GM18517 (cell line): ENCODE measurements at regions not wholly inside any gene's neighbourhood (a gene's known extent, or its start where the extent isn't known, plus 50 kb on each side); places are given as distances from the start of the nearest gene placed in this dataset.
"Not testable (repeated sequence)": the region's sequence is repeated elsewhere in the genome, so short reads cannot be mapped to it uniquely, and the experiment has no call there.

Source experiments
- ATAC-seq: cut with Tn5 transposase; IDR thresholded peaks from one replicate; pipeline ENCODE4 v1.9.1; 2021; ENCODE audit warnings: mild to moderate bottlenecking, moderate library complexity; ENCODE audit not compliant: unreplicated experiment

DNA sequence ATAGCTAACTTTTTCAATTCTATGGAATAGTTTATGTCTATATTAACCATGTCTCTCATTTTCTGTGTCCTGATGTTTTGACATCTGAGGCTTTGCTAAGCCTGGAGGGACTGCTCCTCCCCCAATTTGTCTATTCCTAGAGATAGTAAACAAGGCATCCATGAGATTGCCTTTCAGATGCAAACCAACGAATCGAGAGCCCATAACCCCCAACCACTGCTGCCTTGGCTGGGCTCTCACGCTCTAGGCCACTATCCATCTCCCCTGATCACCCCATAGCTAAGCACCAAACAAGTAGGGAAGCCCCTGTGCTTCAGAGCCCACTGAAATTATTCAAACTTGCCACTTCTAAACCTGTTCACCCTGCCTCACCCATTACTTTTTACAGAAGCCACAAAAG, 437.7 kb downstream of the SETD4 start:
- no peak for ATAC-seq

DNA sequence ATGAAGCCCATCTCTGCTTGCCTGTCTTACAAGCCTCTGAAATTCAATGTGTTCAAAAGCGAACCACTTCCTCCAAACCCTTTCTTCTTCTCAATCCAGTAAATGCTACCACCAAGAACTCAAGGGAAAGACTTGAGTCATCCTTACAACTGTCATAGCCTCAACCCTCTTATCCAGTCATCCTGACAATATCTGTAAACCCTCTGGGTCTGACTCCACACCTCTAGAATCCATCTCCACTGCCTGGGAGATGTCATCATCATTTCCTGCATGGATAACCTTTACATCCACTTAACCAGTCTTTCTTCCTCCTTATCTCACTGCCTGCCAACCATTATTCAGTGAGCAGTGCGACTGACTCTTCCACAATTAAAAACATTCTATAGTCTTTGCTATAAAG, 441.1 kb downstream of the SETD4 start:
- ATAC-seq, result no peak

- no peak for ATAC-seq
These were observed 442.8 kb downstream of the SETD4 start for GRCh38 chr21:35617491-35617890.

- no peak for ATAC-seq
These were observed 444.2 kb downstream of the SETD4 start for GRCh38 chr21:35616090-35616489.

GRCh38 chr21:35615325-35615724, 445.0 kb downstream of the SETD4 start:
- ATAC-seq, result no peak

DNA sequence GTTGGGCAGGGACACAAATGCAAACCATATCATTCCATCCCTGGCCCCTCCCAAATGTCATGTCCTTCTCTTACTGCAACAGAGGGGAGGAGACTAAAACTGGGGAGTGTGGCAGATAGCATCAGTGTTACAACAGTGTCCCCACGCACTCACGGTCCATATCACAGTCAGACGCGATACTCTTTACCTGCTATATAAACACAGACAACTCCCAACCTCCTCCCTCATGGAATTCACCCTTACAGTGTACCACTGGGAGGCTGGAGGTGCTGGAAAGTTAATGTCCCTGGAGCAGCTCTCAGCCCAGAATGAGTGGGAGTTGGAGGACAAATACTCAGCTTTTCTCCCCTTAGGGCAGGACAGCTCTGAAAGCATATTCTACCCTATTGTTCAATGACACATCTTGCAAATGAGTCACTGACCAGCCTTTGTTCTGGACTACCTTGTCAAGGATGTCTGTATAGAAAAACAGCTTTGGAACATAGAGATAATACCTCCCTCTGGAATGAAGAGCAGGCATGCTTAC, 445.9 kb downstream of the SETD4 start:
- ATAC-seq, result no peak

DNA sequence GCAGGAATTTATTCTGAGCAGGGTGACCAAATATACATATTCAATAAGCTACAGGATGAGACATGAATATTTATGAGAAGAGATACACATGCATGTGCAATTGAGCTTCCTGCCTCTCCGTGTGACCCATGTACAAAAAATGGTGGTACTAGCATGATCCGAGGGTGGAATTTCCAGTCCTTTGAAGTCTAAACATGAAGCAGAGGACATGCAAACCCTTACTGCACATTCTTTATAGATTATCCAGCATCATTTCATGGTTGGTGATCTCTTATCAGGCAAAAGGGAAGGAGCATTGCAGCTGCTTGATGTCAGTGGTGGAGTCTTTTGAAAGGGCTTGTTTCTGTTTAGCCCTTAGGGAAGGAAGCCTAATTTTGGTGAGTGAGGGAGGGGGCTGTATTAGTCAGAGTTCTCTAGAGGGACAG, 448.6 kb downstream of the SETD4 start:
- ATAC-seq, result no peak

GRCh38 chr21:35609263-35609662, 451.1 kb downstream of the SETD4 start:
- no peak for ATAC-seq

DNA sequence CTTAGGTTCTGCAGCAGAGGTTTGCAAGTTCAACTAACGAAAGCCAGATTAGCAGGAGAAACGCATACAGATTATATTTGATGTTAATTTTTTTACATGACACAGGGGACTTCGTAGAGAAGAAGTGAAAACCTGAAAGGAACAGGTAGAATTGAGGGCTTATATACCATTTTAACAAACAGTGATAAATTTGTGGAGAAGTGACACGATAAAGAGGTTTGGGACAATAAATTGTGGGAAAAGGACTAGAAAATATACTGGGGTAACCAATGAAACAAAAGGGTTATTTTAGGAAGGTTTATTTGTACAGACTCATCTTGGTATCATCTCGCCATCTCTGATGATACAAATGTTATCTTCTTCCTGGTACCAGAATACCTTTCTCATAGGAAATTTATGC, 452.9 kb downstream of the SETD4 start:
- ATAC-seq, result no peak

DNA sequence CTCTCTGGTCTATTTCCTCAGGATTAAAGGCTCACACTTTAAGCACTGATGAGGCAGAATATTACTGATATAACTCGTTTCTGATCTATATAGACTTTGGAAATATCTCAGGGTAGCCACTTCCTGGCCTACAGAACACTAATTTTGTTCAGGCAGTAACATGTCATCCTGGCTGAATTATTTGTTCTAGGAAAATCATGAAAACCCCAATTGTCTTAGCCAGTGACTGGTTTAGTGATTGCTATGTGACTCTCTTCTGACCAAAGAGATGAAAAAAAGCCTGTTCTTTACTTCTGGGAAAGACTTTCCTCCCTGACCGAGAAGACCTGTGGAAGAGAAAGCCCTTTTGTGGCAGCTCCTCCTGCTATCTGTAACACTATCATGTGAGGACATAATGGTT, 453.7 kb downstream of the SETD4 start:
- ATAC-seq, result no peak

DNA sequence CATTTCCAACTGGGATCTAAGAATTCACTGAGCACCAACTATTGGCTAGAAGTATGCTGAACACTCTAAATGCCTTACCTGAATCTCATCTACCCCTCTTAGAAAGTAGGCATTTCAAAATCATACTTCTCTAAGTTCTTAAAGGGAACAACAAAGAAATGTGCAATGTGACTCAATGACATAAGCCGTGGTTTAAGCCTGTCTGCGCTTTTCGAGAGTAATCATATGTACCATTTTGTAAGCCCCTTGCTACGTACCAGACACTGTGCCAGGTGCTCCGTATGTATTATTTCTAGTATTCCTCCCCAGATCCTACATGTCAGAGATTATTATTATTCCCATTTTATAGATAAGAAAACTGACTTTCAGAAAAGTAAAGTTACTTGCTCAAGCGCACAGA, 454.2 kb downstream of the SETD4 start:
- ATAC-seq, result no peak

GRCh38 chr21:35603494-35603893, 456.8 kb downstream of the SETD4 start:
- ATAC-seq, result no peak

DNA sequence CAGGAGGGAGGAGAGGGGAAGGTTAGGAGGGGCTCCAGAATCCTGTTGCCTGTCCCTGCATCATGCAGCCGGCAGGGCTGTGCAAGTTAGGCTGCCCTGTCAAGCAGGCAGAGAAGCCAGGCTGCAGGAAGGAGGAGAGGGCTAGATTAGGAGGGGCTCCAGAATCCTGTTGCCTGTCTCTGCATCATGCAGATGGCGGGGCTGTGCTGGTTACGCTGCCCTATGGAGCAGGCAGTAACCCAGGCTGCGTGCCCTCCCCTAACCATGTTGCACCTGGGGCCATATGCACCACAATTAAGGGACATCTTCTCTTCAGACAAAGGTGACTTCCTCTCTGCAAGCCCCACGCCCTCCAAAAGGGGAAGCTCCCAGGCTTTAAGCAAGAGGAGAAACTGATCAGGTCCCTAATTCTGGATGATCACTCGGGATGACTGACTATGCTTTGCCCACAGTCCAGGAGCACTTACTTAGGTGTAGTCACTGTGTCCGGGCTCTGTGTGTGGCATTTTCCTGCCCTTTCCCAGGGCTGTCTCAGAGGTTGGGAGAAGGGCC, 457.4 kb downstream of the SETD4 start:
- ATAC-seq, result no peak

GRCh38 chr21:35601211-35601610, 459.1 kb downstream of the SETD4 start:
- ATAC-seq, result no peak

DNA sequence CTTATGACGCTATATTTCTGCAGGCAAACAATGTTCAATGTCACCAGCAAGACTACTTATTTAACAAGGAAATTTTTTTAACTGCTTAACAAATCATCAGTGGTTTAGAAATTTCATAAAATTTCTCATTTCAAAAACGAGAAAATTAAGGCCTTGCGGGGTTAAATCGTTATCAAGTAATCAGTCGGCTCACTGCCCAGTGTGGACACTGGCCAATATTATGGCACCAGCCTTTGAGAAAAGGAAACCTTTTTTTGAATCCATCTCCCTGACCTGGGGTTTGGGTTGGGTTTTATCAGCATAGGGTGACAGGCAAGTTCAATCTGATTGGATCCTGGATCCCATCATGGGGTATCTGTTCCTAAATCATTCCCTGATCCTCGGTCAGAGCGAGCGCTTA, 461.2 kb downstream of the SETD4 start:
- no peak for ATAC-seq

DNA sequence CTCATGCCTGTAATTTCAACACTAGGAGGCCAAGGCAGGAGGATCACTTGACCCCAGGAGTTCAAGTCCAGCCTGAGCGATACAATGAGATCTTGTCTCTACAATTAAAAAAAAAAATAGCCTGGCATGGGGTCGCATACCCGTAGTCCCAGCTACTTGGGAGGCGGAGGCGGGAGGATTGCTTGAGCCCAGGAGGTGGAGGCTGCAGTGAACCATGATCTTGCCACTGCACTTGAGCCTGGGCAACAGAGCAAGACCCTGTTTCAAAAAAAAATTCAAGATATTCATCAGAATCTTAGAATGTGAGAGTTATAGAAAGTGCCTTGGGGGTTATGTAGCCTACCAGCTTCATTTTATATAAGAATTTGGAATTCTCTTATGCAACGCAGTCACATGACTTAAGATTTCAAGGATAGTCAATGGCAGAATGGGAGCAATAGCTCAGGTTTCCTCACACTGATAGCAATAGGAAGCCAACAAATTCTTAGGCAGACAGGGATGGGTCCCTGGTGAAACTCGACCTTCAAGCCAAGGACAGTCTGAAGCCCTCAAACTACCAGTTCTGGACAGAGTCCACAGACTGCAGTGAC, 462.5 kb downstream of the SETD4 start:
- no peak for ATAC-seq

DNA sequence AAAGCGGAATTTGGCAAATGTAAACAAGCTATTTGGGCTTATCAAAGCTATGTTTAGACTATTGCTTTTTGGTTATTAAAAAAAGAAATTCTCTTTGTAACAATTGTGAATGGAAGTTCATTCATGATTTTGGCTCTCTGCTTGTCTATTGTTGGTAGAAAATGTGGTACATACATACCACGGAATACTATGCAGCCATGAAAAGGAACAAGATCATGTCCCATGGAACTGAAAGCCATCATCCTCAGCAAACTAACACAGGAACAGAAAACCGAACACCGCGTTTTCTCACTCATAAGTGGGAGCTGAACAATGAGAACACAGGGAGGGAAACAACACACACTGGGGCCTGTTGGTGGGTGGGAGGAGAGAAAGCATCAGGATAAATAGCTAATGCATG, 465.4 kb downstream of the SETD4 start:
- no peak for ATAC-seq

DNA sequence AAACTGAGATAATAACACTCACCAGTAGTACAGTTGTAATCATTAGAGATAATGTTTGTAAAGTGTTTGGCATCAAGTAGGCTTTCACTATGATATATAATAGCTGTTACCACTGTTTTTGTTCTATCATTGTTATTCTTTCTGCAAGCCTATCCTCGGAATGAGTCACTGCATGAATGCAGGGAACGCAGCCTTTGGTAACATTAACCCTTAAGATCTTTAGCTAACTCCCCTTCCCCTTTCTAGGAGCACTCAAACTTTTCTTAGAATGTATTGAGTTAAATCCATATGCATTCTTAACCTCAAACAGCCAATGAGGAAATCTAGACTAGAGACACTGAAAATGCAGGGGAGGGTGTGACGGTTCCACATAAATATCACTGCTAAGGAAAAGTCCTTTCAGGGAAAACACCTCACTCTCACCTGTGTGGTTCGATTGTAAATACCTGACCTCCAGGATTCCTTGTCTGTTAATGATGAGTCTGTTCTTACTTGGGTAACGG, 467.3 kb downstream of the SETD4 start:
- ATAC-seq, result no peak

DNA sequence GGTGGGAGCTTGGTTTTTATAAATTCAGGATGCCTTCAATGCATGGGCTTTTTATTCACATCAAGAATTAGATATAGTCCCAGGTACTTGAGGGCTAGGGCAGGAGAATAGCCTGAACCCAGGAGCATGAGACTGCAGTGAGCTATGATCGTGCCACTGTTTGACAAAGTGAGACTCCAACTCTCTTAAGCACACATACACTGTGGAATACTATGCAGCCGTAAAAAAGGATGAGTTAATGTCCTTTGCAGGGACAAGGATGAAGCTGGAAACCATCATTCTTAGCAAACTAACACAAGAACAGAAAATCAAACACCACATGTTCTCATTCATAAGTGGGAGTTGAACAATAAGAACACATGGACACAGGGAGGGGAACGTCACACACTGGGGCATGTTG, 470.0 kb downstream of the SETD4 start:
- not testable (repeated sequence) for ATAC-seq

GRCh38 chr21:35587841-35588380, 472.4 kb downstream of the SETD4 start:
- ATAC-seq, result no peak

DNA sequence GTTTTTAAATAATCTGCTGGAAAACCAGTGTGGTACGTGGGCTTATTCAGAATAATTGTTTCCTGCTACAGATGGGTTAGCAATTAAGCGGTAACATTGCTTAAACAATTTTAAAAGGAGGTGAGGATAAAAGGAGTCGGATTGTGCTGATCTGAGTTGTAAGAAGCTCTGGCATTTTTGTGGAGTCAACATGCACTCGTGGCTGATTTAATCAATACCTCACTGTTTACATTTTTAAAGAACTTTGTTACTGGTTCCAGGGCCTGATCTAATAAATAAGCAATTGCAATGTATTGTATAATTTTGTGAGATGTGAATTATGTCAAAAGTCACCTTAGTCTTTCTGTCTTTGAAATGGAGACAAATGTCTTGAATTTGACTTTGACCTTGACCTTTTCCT, 474.0 kb downstream of the SETD4 start:
- ATAC-seq, result no peak

- ATAC-seq, result no peak
These were observed 474.4 kb downstream of the SETD4 start for GRCh38 chr21:35585878-35586277.

DNA sequence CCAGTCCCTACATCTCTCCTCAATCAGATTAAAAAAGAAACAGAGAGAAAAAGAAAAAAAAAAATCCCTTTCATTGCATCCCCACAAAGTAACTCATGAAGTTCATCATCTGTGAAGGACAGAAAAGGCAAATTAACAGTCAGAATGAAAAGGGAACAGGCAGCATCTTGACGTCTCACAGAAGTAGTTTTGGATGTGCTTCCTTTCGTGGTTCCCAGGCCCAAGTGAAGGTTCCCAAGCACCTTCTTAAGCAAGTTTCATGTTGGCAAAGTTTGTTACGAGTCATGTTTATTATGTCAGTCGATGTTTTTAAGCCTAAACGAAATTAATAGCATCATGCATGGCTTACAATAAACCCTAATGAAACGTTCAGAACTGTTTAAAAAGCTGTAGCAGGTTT, 475.2 kb downstream of the SETD4 start:
- no peak for ATAC-seq
